Glomerular visceral epithelial cell (primary cell): ENCODE measurements at regions not wholly inside any gene's neighbourhood (a gene's known extent, or its start where the extent isn't known, plus 50 kb on each side); places are given as distances from the start of the nearest gene placed in this dataset.
"Not testable (repeated sequence)": the region's sequence is repeated elsewhere in the genome, so short reads cannot be mapped to it uniquely, and the experiment has no call there.

Source experiments
- DNase-seq: peaks from one replicate; pipeline ENCODE4 v3.0.0-alpha.2; 2016; ENCODE audit errors: extremely low spot score

DNA sequence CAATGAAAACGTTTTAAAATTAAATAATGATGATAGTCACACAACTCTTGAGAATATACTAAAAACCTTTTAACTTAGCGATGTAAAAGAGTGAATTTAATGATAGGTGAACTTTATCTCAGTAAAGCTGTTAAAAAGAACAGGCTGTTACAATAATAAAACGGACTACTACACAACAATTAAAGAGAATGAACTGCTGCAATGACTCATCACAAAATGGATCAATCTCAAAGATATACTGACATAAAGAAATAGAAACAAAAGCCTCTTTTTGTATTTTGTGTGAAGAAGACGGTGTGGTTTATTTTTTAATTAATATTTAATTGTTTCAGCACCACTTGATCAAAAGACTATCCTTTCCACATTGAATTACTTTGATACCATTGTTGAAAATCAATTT lies 352.4 kb upstream of the GJE1 start:
- no peak for DNase-seq

DNA sequence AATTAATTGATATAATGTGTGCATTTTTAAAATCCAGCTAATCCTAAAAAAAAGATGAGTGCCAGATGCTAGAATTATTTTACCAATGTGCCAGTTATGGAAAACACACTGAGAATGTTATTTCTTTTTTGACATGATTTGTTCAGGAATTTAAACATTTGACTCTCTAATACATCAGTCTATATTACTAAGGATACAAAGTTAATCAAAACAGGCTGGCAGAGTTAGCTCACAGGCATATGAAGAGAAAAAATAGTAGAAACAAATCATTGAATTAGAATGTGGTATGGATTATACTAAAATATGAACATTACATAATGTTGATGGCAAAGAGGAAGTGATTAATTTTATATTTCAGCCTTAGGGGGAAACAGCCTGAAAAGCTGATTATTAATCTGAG lies 368.3 kb upstream of the GJE1 start:
- DNase-seq: no peak

GRCh38 chr6:141758430-141758829 lies 374.3 kb upstream of the GJE1 start:
- DNase-seq: no peak

DNA sequence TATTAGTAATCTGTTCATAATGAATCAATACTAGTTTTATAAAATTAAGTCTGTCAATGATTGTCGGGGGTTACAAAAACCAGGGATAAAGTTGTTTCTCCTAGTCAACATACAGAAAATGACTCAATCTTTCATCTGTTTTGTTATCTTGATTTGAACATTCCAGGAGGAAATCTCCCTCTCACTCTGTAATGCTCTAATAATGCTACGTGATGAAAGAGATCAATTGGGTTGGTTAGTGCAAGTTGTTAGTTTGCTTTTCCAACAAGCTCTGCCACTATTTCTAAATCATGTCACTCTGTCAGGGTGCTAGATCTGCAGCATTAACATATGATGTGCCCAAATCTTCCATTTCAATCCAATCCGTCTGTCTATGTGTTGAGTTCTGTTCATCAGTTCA lies 379.5 kb upstream of the GJE1 start:
- DNase-seq: no peak

DNA sequence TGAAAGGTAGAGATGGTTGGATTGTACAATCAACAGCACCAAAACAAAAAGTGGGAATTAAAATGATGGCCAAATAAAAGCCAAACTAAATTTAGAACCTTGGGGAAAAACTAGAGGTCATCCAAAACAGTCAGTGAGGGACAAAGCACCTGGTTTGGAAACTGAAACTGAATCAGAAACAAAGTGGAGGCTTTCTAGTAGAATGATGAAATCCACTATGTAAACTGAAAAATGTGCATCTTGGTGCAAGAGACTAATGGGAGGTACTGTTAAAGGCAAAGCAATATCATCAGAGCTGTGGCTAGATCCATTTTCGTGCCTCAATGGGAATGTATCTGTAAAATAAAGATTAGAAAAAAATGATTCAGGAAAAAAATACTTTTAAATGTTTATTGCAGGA lies 380.0 kb upstream of the GJE1 start:
- DNase-seq: no peak

GRCh38 chr6:141746324-141746723 lies 386.4 kb upstream of the GJE1 start:
- DNase-seq: not testable (repeated sequence)

DNA sequence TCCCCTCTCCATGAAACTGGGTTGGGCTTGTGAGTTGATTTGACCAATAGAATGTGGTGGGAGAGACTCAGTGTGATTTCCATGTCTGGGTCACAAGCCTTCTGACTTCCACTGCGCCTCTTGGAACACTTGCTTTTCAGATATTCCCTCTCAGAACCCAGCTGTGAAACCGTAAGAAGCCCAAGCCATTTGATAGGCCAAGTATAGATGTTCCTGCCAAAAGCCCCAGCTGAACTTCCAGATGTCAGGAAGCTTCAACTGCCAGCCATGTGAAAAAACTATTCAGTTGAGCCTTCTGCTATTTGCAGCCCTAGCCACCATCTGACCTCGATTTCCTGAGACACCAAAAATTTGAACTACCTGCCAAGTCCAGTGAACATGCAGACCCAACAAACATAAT lies 387.8 kb upstream of the GJE1 start:
- no peak for DNase-seq

- no peak for DNase-seq
Measured at GRCh38 chr6:141744194-141744925, 388.4 kb upstream of the GJE1 start.

- no peak for DNase-seq
Measured at GRCh38 chr6:141736104-141736503, 396.6 kb upstream of the GJE1 start.

DNA sequence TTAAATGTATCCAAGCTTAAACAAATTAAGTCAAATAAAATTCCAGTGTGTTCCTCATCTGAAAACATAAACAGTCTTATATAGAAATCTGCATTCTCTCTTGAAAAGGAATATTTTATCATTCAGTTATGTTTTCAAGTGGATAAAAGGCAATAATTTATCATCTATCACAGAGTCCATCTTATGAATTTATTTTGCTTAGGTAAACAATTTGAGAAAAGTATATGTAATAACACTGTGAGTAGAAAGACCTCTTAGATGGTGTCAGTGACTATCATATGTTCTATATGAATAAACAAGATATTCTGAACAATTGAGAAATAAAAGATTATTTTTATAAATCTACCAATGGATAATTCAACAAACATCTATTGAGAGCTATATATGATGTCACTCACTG lies 397.6 kb upstream of the GJE1 start:
- DNase-seq: no peak

GRCh38 chr6:141734071-141734840 lies 398.5 kb upstream of the GJE1 start:
- no peak for DNase-seq

DNA sequence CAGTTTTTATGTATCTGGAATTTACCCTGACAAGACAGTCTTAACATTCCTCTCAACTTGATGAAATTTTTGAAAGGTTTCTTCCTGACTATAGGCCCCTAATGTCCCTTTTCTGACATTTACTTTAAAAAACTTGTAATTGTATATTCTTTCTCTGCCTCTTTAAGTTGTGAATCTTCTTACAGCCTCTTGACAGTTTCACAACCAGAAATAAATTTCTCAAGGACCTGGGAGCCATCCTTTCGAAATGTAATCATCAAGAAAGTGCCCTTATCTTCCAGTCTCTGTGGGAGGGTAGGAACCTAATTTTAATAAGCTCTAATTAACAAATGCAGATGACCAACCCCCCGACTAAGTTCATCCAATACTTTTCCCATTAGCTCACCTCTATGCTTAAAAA lies 403.6 kb upstream of the GJE1 start:
- no peak for DNase-seq

DNA sequence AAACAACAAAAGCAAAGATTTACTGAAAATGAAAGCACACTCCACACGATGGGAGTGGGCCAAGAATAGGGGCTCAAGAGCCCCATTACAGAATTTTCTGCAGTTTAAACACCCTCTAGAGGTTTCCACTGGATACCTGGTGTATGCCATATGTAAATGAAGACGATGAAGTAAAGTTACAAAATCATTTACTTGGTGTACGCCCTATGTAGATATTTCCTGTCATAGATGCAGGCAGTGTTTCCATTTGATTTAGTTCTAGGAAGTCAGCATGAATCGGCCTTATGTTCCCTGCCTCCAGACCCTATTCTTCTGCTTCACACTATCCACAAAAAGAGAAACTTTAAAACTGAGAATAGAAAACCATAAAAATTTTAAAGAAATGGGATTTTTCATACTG lies 404.4 kb upstream of the GJE1 start:
- no peak for DNase-seq

DNA sequence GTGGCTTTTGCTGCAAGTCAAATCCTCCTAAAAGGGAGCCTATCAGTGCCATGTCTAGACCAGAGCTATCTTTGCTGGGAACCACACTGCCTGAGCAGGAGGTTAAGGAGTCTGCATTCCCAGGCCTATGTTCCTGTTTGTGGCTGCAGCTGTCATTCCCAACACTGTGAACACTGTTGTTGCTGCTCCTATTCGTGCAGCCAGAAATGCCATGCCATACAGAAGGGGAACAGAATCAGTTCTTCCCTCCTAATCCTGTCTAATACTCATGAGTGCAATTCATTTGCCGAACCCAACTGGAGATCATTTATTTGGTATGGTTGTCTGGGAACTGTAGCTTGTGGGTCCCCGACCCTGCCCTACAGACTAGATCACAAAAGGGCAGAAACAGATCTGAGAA lies 406.5 kb upstream of the GJE1 start:
- DNase-seq: no peak

DNA sequence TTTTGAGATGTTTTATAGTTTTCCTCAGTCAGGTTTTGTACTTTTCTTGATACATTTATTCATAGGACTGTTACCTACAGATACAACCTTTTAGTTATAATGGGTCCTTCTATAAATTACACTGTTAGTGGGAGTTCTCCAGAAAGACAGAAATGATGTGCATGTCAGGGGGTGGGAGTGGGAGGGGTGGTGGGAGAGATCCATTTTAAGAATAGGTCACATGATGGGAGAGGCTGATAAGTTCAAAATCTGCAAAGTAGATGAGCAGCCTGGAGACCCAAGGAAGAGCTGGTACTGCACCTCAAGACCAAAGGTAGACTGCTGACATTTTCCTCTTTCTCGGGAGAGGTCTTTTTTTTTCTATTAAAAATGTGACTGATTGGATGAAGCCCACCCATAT lies 408.0 kb upstream of the GJE1 start:
- DNase-seq: no peak

- DNase-seq: no peak
Measured at GRCh38 chr6:141719476-141719875, 413.2 kb upstream of the GJE1 start.

GRCh38 chr6:141705431-141705830 lies 427.3 kb upstream of the GJE1 start:
- no peak for DNase-seq

- no peak for DNase-seq
Measured at GRCh38 chr6:141704151-141704550, 428.6 kb upstream of the GJE1 start.

- DNase-seq: no peak
Measured at GRCh38 chr6:141701732-141702131, 431.0 kb upstream of the GJE1 start.

DNA sequence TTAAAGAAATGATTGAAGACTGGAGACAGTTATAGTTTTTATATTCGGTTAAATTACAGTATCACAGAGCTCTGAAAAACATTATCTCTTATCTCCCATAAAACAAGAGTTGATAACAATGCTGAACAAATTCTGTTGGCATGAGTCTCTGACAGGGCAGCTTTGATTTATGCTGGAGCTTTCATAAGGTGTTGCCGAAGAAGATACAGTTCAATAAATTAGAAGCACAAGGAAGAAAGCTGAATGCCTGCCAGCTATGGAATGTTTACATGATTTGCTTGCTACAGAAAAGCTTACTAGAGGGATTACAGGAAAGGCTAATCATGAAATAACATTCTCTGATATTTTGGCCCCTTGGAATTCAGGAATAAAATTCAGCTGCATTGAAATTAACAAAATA lies 431.9 kb upstream of the GJE1 start:
- no peak for DNase-seq

DNA sequence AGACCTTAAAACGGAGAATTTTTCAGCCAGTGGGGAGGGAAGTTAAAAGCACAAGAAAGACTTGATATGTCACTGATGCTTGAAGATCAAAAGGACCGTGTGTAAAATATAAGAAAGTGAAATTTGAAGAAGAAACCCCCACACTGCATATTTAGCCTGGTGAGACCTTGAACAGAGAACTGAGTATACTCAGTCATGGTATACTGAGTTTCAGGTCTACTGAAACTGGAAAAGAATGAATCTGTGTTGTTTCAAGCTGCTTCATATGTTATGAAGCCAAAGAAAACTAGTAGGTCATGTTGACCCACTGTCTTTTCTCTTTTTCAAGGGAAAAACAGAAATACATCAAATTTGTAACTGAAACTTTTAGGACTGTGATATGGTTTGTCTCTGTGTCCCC lies 443.8 kb upstream of the GJE1 start:
- no peak for DNase-seq

GRCh38 chr6:141685416-141685815 lies 447.3 kb upstream of the GJE1 start:
- DNase-seq: no peak

DNA sequence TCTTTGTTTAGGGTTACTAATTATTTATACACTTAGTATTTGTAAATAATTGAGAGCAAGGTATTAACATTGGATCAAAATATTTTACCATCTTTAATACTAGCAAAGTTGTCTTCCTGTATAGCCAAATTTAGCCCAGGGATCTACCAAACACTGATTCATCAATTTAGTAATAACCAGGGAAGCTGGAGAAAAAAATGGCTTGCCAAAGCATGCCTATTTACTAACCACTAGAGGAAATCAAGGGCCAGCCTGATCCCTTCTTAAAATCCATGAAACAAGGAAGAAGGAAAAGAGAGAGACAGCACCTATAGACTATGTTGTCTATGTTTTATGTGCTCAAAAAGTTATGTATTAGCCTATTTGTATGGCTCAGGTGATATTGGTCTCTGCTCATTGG lies 450.3 kb upstream of the GJE1 start:
- no peak for DNase-seq
